Colonic mucosa (tissue), 4 donors: ENCODE measurements at regions not wholly inside any gene's neighbourhood (a gene's known extent, or its start where the extent isn't known, plus 50 kb on each side); places are given as distances from the start of the nearest gene placed in this dataset.
"Not testable (repeated sequence)": the region's sequence is repeated elsewhere in the genome, so short reads cannot be mapped to it uniquely, and the experiment has no call there.

Experiments
- DNase-seq: peaks from one replicate; pipeline ENCODE4 v3.0.0-alpha.2; 2020
- H3K27ac ChIP-seq: fragments of 200-600 bp; one replicate; pipeline ENCODE4 v1.8.0; 2021
- H3K27me3 ChIP-seq: fragments of 200-600 bp; one replicate; pipeline ENCODE4 v1.8.0; 2021
- H3K36me3 ChIP-seq: fragments of 200-600 bp; one replicate; pipeline ENCODE4 v1.8.0; 2021
- H3K4me1 ChIP-seq: fragments of 200-600 bp; one replicate; pipeline ENCODE4 v1.8.0; 2021; ENCODE audit warnings: mild to moderate bottlenecking
- H3K4me3 ChIP-seq: fragments of 200-600 bp; one replicate; pipeline ENCODE4 v1.8.0; 2021
- H3K9ac ChIP-seq, 2 donors: one replicate each; pipeline ENCODE4 v1.7.0; 2013; ENCODE audit warnings: control low read depth in 2 of 2, low read depth in 2 of 2, low read length in 2 of 2
- H3K9me3 ChIP-seq: fragments of 200-600 bp; one replicate; pipeline ENCODE4 v1.8.0; 2021
- intact Hi-C: fragments of 100-400 bp; cut with DNase I; formaldehyde crosslinking; loops from one replicate; pipeline ENCODE4 v1.14.1; 2022
- TF ChIP-seq, protein P1 (sequence below): fragments of 200-600 bp; IDR thresholded peaks from one replicate; pipeline ENCODE4 v1.8.0; 2022; ENCODE audit warnings: antibody characterized with exemption, mild to moderate bottlenecking
- donor health status: healthy.
- donor health status: DM: no; HTN: no; CAD: no.
- donor health status: DM: no; HTN: no; CAD: no.

DNA sequence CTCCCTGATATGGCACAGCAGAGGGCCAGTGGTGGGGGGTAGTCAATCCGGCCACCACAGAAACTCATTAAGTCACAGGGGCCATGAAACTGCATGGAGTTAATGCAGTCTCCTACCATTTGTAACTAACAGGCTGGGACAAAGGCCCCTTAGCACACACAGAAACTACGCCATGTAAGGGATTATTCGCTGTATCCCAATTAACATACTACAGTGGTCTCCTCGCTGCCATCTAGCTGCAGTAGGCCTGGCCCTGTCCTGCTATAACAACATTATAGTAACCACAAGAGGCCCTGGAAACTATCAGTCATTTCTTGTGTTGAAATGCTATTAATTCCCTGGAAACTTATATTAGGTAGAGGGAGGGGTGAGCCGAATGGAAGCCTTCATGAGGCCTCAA, 72.3 kb upstream of the CCN2 start:
- Histone ChIP-seq H3K27me3 (no peaks in the 10 kb centered on the region), H3K4me3 (no peak overlapping the region), H3K27ac (no peak overlapping the region), H3K36me3 (no peaks in the 10 kb centered on the region), H3K9ac (no peak overlapping the region), H3K9me3 (no peaks in the 10 kb centered on the region), H3K4me1 (no peaks in the 10 kb centered on the region)
- no peak for DNase-seq
- TF ChIP-seq, protein P1, sequence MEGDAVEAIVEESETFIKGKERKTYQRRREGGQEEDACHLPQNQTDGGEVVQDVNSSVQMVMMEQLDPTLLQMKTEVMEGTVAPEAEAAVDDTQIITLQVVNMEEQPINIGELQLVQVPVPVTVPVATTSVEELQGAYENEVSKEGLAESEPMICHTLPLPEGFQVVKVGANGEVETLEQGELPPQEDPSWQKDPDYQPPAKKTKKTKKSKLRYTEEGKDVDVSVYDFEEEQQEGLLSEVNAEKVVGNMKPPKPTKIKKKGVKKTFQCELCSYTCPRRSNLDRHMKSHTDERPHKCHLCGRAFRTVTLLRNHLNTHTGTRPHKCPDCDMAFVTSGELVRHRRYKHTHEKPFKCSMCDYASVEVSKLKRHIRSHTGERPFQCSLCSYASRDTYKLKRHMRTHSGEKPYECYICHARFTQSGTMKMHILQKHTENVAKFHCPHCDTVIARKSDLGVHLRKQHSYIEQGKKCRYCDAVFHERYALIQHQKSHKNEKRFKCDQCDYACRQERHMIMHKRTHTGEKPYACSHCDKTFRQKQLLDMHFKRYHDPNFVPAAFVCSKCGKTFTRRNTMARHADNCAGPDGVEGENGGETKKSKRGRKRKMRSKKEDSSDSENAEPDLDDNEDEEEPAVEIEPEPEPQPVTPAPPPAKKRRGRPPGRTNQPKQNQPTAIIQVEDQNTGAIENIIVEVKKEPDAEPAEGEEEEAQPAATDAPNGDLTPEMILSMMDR, result no peak
- intact Hi-C loops, result no loop called here

DNA sequence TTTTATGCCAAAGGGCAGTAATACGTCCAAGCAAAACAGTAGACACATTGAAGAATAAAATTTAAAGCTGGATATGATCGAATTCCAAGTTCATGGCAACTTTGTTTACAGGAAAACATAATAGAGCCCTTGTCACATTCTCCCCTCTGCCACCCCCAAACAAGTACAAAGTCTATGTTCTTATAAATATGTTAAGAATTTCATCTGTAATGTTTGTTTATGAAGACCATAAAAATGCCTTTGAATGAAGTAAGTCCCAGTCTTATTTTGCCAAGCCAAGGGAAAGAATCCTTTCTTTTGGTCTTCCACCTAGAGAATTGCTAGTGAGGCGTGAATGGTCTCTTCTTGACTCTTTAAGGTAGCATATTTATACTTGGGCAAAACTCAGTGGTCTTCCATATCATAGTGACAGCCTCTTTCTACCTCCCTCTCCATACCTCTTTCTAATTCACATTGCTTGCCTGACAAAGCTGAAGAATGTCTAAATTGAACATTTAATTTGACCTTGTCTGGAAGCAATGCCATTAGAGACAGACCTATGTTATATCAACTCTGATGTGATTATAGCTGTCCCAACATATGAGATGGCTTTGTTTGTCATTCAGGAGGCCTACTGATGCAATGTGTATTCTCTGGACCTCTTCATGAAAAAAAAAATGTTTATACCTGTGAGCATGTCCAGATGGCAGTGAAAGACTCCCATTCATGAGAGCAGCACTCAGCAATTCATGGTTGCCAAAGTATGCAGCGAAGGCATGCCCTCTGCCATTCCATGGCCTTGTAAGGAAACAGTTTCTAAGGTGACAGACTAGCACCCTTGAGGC, 70.6 kb upstream of the CCN2 start:
- H3K9me3 ChIP-seq, result no peaks in the 10 kb centered on the region
- TF ChIP-seq, protein P1, result no peak
- H3K27me3 ChIP-seq, result no peaks in the 10 kb centered on the region
- no peaks in the 10 kb centered on the region for H3K36me3 ChIP-seq
- H3K9ac ChIP-seq, result no peak overlapping the region
- no peak overlapping the region for H3K4me3 ChIP-seq
- intact Hi-C loops, result no loop called here
- no peak for DNase-seq
- H3K27ac ChIP-seq, result no peak overlapping the region
- no peaks in the 10 kb centered on the region for H3K4me1 ChIP-seq

DNA sequence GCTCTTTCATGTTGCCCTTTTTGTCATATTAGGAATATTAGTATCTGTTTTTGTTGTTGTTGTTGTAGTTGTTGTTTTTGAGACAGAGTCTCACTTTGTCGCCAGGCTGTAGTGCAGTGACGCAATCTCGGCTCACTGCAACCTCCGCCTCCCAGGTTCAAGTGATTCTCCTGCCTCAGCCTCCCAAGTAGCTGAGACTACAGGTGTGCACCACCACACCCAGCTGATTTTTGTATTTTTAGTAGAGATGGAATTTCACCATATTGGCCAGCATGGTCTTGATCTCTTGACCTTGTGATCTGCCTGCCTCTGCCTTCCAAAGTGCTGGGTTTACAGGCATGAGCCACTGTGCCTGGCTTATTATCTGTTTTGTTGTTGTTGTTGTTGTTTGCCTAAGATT, 69.7 kb upstream of the CCN2 start:
- H3K4me3 ChIP-seq, H3K9ac ChIP-seq, H3K27me3 ChIP-seq, H3K9me3 ChIP-seq, DNase-seq, H3K4me1 ChIP-seq, H3K27ac ChIP-seq, H3K36me3 ChIP-seq, intact Hi-C loops: not testable (repeated sequence)

DNA sequence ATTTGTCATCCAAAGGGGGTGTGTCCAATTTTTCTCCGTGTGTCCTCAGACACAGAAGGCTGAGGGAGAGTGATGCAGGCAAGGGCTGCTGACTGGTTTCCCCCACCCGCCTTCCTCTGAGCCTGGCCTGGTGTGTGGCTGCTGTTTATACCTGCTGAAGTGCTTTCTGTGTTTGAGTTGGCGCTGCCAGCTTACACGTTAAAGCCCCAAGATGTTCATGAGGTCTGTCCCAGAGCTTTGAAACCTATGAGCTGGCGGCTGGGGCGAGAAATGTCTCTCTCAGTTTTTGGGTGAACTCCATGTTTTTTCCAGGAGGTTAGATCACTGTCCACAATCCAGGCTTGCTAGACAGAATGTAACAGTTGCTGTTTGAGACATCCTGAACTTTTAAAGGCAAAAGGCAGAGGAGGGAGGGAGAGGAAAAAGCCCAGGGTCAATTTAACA, 69.0 kb upstream of the CCN2 start:
- Histone ChIP-seq H3K4me1 (no peaks in the 10 kb centered on the region), H3K4me3 (no peak overlapping the region), H3K27me3 (no peaks in the 10 kb centered on the region), H3K9ac (no peak overlapping the region), H3K36me3 (no peaks in the 10 kb centered on the region), H3K9me3 (no peaks in the 10 kb centered on the region), H3K27ac (peak overlapping the region; percentile 12)
- intact Hi-C loops, result no loop called here
- TF ChIP-seq, protein P1, result no peak
- no peak for DNase-seq

DNA sequence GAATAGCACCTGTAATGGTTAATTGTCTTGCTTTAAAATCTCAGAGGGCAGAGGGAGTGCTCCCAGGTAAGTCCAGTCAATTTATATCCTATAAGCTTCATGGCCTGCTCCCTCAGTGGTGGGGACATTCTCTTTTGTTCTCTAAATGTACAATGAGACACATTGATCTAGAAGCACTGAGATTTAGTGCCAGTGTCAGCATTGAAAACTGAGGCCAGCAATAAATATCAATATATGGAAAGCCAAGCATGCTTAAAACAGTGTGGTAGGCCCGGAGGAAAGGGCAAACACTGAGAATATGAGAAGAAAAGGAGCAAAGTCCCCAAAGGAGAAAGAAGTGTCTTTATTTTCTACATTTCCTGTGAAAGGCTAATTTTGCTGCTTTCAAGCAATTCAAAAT, 68.4 kb upstream of the CCN2 start:
- Histone ChIP-seq H3K27me3 (no peaks in the 10 kb centered on the region), H3K4me1 (no peaks in the 10 kb centered on the region), H3K4me3 (no peak overlapping the region), H3K9ac (no peak overlapping the region), H3K36me3 (no peaks in the 10 kb centered on the region), H3K27ac (peak overlapping the region; percentile 12), H3K9me3 (no peaks in the 10 kb centered on the region)
- intact Hi-C loops, result no loop called here
- no peak for DNase-seq
- TF ChIP-seq, protein P1, result no peak

DNA sequence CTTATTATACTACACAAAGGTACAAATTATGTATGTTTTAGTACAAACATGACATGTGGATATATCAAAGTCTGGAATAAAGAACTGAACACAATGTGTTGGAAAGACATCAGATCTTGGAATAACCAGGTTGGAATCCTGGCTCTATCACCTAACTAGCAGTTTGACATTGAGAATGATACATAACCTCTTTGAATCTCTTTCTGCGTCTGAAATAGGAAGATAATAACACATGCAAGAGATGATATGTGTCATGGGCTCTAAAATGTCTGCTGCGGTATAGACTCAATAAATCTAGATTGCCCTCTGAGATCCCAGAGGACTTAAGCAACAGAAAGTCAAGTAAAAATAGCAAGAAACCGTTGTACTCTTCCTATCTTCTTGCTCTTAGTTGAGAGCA, 66.8 kb upstream of the CCN2 start:
- Histone ChIP-seq H3K4me1 (no peaks in the 10 kb centered on the region), H3K36me3 (no peaks in the 10 kb centered on the region)
- intact Hi-C loops, result no loop called here

More for the DNA sequence above, 66.8 kb upstream of the CCN2 start:
- Histone ChIP-seq H3K9me3 (no peaks in the 10 kb centered on the region), H3K4me3 (no peak overlapping the region), H3K27ac (no peak overlapping the region), H3K9ac (no peak overlapping the region), H3K27me3 (no peaks in the 10 kb centered on the region)
- TF ChIP-seq, protein P1, result no peak
- no peak for DNase-seq
